GM12865 (cell line): ENCODE measurements at regions not wholly inside any gene's neighbourhood (a gene's known extent, or its start where the extent isn't known, plus 50 kb on each side); places are given as distances from the start of the nearest gene placed in this dataset.

Experiments used
- DNase-seq: peaks from one replicate; pipeline ENCODE4 v3.0.0; 2010; ENCODE audit warnings: low read depth
- H3K4me3 ChIP-seq: 2 replicates; pipeline ENCODE4 v1.5.1; 2011; ENCODE audit warnings: mild to moderate bottlenecking, low read depth, low read length, control low read depth
- TF ChIP-seq, protein P1 (sequence below): IDR thresholded peaks from 2 replicates; pipeline ENCODE4 v1.5.1; 2011; ENCODE audit warnings: low read length, control low read depth, low read depth, inconsistent platforms; ENCODE audit not compliant: insufficient read depth; ENCODE audit errors: missing control alignments

DNA sequence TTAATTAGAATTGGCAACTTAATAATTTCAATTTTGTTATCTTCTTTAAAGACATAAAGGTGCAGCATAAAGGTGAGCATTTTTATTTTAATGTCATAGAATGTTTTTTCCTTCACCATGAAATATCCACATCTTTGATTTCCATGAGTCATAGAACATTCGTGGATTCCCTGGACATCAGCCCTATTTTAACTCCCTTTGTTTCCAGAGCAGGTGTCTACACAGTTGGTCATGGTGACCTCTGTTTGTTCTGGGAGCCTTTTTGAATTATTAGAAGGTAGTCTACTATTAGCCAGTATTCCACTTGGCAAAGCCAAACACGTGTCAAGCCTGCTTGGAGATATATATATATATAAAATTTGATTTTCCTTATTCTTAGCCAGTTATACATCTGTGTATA is 572.9 kb downstream of the LTN1 start:
- DNase-seq = no peak
- no peak overlapping the region for H3K4me3 ChIP-seq
- TF ChIP-seq, protein P1, sequence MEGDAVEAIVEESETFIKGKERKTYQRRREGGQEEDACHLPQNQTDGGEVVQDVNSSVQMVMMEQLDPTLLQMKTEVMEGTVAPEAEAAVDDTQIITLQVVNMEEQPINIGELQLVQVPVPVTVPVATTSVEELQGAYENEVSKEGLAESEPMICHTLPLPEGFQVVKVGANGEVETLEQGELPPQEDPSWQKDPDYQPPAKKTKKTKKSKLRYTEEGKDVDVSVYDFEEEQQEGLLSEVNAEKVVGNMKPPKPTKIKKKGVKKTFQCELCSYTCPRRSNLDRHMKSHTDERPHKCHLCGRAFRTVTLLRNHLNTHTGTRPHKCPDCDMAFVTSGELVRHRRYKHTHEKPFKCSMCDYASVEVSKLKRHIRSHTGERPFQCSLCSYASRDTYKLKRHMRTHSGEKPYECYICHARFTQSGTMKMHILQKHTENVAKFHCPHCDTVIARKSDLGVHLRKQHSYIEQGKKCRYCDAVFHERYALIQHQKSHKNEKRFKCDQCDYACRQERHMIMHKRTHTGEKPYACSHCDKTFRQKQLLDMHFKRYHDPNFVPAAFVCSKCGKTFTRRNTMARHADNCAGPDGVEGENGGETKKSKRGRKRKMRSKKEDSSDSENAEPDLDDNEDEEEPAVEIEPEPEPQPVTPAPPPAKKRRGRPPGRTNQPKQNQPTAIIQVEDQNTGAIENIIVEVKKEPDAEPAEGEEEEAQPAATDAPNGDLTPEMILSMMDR = no peak

DNA sequence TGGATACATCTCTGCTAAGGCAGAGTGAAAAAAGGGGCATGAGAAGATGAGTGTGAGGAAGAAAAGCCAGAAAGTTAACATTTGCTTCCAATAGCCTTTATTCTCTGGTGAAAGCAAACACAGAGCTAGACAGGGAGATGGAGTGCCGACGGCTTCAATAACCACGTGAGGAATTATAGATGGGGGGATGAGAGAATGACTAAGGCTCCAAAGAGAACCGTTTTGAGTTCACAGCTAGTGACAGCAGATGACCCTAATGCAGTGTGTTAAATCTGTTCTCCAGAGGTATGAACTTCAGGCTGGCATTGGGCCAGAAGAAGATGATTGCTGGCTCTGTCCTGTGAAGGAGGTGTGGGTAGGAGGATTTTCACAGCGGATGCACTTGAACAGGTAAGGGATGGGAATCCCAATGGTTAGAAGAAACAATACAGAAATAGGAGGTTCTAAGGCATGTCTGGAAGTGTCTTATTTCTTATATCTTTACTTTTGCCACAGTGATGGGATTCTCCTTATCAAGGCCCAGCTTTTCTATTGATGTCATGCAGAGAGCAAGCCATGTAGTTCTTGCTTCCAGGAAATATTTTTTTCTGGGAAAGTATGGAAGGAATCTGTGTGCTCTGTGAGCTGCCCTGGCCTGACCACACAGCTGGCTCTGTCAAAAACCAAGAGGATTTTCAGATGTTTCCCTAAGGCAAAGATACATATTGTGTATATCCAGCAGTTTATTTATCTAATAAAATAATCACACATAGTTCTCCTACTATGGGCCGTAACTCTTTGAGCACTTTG is 573.8 kb downstream of the LTN1 start:
- TF ChIP-seq, protein P1 = no peak
- no peak overlapping the region for H3K4me3 ChIP-seq
- no peak for DNase-seq

DNA sequence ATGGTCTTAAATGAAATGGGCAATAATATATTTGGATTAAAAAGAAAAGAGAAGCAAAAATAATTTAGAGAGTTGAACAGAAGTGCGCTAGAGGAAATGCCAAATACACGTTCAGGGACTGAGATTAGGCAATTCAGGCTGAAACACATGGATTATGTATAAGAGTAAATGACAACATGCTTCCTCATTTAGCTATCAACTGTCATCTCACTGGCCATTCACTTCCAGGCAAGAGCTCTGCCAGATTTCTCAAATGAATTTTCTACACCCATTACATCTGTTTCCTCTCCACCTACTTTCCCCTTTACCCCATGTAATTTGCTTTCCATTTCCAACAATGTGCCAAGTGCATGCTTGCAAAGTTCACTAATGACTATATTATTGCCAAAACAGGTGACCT is 582.4 kb downstream of the LTN1 start:
- no peak overlapping the region for H3K4me3 ChIP-seq
- TF ChIP-seq, protein P1 = no peak
- no peak for DNase-seq

DNA sequence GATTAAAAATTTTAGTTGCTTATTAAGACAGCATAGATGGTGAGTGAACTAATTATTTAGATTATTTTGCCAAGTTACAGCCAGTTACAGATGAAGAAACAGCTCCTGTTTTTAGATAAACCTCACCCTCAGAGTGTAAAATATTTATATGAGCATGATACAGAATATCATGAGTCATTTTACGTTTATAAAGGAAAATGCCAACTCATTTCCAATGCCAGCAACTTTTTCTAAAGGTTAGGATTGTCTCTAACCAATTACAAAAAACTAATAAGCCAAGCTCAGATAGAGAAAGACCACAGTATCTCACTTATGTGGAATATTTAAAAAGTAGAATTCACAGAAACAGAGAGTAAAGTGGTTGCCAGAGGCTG is 590.1 kb downstream of the LTN1 start:
- no peak overlapping the region for H3K4me3 ChIP-seq
- no peak for DNase-seq

DNA sequence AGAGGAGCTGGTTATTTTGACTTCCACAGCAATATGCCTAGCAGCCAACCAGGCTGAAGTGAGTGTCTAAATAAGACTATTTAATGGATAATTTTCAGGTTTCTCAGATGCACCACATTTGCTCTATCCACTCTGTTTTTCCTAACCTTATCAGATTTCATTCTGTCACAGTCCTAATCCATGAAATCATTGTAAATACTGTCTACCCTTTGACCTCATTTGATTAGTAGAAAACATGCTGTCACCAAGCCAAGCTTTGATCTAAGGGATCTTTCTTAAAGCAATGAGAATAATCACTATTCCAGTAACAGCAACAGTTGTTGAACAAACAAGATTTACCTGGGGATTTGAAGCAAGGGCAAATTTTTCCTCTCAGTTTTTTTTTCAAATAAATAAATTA is 595.6 kb downstream of the LTN1 start:
- H3K4me3 ChIP-seq = no peak overlapping the region
- no peak for DNase-seq
- TF ChIP-seq, protein P1 = no peak

More for the DNA sequence above, 590.1 kb downstream of the LTN1 start:
- TF ChIP-seq, protein P1 = no peak

DNA sequence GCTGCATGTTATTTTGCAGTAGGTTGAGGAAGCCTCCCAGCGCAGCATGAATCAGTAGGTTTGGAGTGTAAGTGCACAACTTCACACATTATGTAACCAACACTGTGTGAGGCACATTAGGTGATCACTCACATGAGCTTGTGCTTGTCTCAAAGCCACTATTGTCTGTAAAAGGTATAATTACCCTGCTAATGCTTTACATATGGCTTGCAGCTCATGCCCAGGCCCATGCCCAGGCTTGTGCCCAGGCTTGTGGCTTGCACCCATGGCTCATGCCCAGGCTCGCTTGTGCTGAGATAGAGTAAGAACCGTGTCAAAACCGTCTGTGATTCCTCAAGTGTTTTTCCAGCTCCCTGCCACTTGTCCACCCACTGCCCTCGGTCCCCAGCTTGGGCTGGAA is 596.3 kb downstream of the LTN1 start:
- no peak for DNase-seq
- TF ChIP-seq, protein P1 = no peak
- no peak overlapping the region for H3K4me3 ChIP-seq

DNA sequence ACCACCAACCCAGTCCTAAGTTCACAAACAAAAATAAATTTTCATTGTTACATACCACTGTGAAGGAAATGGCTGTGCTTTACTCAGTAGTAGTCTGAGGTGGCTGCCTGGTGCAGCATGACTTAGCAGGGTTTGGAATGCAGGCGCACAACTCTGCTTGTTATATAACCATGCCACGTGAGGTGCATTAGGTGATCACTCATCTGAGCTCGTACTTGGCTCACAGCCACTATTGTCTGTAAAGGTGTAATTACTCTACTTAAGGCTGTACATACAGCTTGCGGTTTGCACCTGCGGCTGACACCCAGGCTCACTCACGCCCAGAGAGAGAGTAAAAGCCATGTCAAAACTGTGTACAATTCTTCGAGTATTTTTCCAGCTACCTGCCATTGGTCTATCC is 599.4 kb downstream of the LTN1 start:
- TF ChIP-seq, protein P1 = no peak
- H3K4me3 ChIP-seq = no peak overlapping the region
- DNase-seq = peak; percentile 6
